H1 (cell line): ENCODE measurements at regions not wholly inside any gene's neighbourhood (a gene's known extent, or its start where the extent isn't known, plus 50 kb on each side); places are given as distances from the start of the nearest gene placed in this dataset.

Experiments used
- CTCF ChIA-PET: fragments of 300-600 bp; sonication (Branson Sonifier 250); formaldehyde crosslinking; loops from one replicate; lab custom pipeline; 2021; ENCODE audit not compliant: partially characterized antibody; lab: Charles Lee
- POLR2A ChIA-PET: fragments of 300-600 bp; sonication (Branson Sonifier 250); formaldehyde crosslinking; loops from one replicate; lab custom pipeline; 2021; ENCODE audit warnings: inconsistent platforms; ENCODE audit not compliant: partially characterized antibody; lab: Charles Lee
- DNase-seq, 2 experiments: peaks; one replicate each; pipeline versions ENCODE4 v3.0.0 to v3.0.0-alpha.2; 2010 to 2022; ENCODE audit warnings: low spot score in 2 of 2, low read depth in 1 of 2, mixed read lengths in 1 of 2
- FAIRE-seq: peaks from 2 replicates; lab custom pipeline; 2011; peaks lifted over from hg19 to GRCh38; lab: Jason Lieb, UNC
- H2AFZ ChIP-seq: 2 replicates; pipeline ENCODE4 v1.8.1; 2012; ENCODE audit warnings: low read length, inconsistent platforms
- H2AK5ac ChIP-seq: 2 replicates; pipeline ENCODE4 v1.6.1; 2013; ENCODE audit warnings: low read depth, low read length
- H2BK120ac ChIP-seq: replicated peaks from 2 replicates; pipeline ENCODE3; 2013; ENCODE audit warnings: low read depth, low read length, inconsistent platforms
- H2BK12ac ChIP-seq: 2 replicates; pipeline ENCODE4 v1.6.1; 2013; ENCODE audit warnings: low read depth, low read length
- H2BK15ac ChIP-seq: 2 replicates; pipeline ENCODE4 v1.6.1; 2013; ENCODE audit warnings: low read length
- H2BK20ac ChIP-seq: 2 replicates; pipeline ENCODE4 v1.6.1; 2013; ENCODE audit warnings: low read length
- H2BK5ac ChIP-seq: 2 replicates; pipeline ENCODE4 v1.6.1; 2013; ENCODE audit warnings: low read depth, low read length
- H3K14ac ChIP-seq: 2 replicates; pipeline ENCODE4 v1.6.1; 2013; ENCODE audit warnings: inconsistent platforms; ENCODE audit not compliant: insufficient read length
- H3K18ac ChIP-seq: 2 replicates; pipeline ENCODE4 v1.6.1; 2013; ENCODE audit warnings: low read length; ENCODE audit errors: extremely low read depth
- H3K23ac ChIP-seq: 2 replicates; pipeline ENCODE4 v1.6.1; 2013; ENCODE audit warnings: inconsistent platforms; ENCODE audit not compliant: insufficient read length
- H3K23me2 ChIP-seq: 2 replicates; pipeline ENCODE4 v1.6.1; 2013; ENCODE audit warnings: low read depth, low read length
- H3K27ac ChIP-seq: 2 replicates; pipeline ENCODE4 v1.6.1; 2011; ENCODE audit warnings: low read depth, low read length, inconsistent platforms
- H3K27me3 ChIP-seq, 4 experiments: replicated peaks in 1 of 4; 1 replicate in 1 of 4; 2 replicates in 3 of 4; pipeline versions ENCODE4 v1.6.1 to v1.8.1; 2011 to 2013; ENCODE audit warnings: low read length in 3 of 4, mild to moderate bottlenecking in 3 of 4, inconsistent platforms in 2 of 4, mixed read lengths in 2 of 4, moderate library complexity in 1 of 4; ENCODE audit not compliant: control insufficient read depth in 3 of 4, insufficient read depth in 3 of 4; ENCODE audit errors: extremely low read depth in 1 of 4
- H3K36me3 ChIP-seq, 4 experiments: 2 replicates each; pipeline versions ENCODE4 v1.6.1 to v1.8.1; 2011 to 2013; ENCODE audit warnings: mild to moderate bottlenecking in 4 of 4, low read length in 3 of 4, moderate library complexity in 2 of 4, control low read depth in 1 of 4, inconsistent platforms in 1 of 4; ENCODE audit not compliant: insufficient read depth in 4 of 4, control insufficient read depth in 2 of 4
- H3K4ac ChIP-seq: replicated peaks from 2 replicates; pipeline ENCODE3; 2013; ENCODE audit warnings: low read length, low read depth, mixed read lengths, inconsistent platforms; ENCODE audit not compliant: insufficient read length
- H3K4me1 ChIP-seq, 4 experiments: replicated peaks in 1 of 4; 1 replicate in 1 of 4; 2 replicates in 3 of 4; pipeline versions ENCODE4 v1.6.1 to v1.8.1; 2011 to 2013; ENCODE audit warnings: low read length in 3 of 4, inconsistent platforms in 2 of 4, mixed read lengths in 1 of 4; ENCODE audit not compliant: insufficient read depth in 4 of 4, control insufficient read depth in 3 of 4
- H3K4me2 ChIP-seq, 2 experiments: 2 replicates each; pipeline versions ENCODE4 v1.6.1 to v1.8.1; 2011 to 2013; ENCODE audit warnings: low read depth in 2 of 2, low read length in 2 of 2, control low read depth in 1 of 2, inconsistent platforms in 1 of 2, mild to moderate bottlenecking in 1 of 2; ENCODE audit not compliant: insufficient read depth in 1 of 2
- H3K4me3 ChIP-seq, 4 experiments: fragments of 200-600, 300-600 bp in 1 of 4; sonication (generic), shearing (Covaris generic), sonication (Bioruptor Twin) in 1 of 4; 2 replicates each; pipeline versions ENCODE4 v1.5.1 to v1.8.1; 2011 to 2016; ENCODE audit warnings: low read length in 4 of 4, low read depth in 3 of 4, control low read depth in 2 of 4, inconsistent platforms in 2 of 4, mild to moderate bottlenecking in 2 of 4, mixed read lengths in 1 of 4, moderate library complexity in 1 of 4; ENCODE audit not compliant: insufficient read depth in 2 of 4; ENCODE audit errors: extremely low read depth in 1 of 4
- H3K56ac ChIP-seq: replicated peaks from 2 replicates; pipeline ENCODE3; 2013; ENCODE audit warnings: low read depth, mild to moderate bottlenecking, mixed read lengths, low read length, inconsistent platforms; ENCODE audit not compliant: insufficient read length
- H3K79me1 ChIP-seq: 2 replicates; pipeline ENCODE4 v1.6.1; 2013; ENCODE audit warnings: low read depth, low read length, control low read depth
- H3K79me2 ChIP-seq, 2 experiments: 2 replicates each; pipeline versions ENCODE4 v1.6.1 to v1.8.1; 2012 to 2013; ENCODE audit warnings: low read length in 2 of 2, mild to moderate bottlenecking in 2 of 2, inconsistent platforms in 1 of 2; ENCODE audit not compliant: insufficient read depth in 2 of 2, control insufficient read depth in 1 of 2
- H3K9ac ChIP-seq, 4 experiments: replicated peaks in 1 of 4; 1 replicate in 1 of 4; 2 replicates in 3 of 4; pipeline versions ENCODE4 v1.6.1 to v1.8.1; 2011 to 2013; ENCODE audit warnings: low read depth in 3 of 4, low read length in 3 of 4, control low read depth in 2 of 4, mild to moderate bottlenecking in 2 of 4, moderate library complexity in 2 of 4, inconsistent platforms in 1 of 4; ENCODE audit errors: extremely low read depth in 1 of 4
- H3K9me3 ChIP-seq, 2 experiments: 2 replicates each; pipeline versions ENCODE4 v1.6.1 to v1.8.1; 2012 to 2013; ENCODE audit warnings: mild to moderate bottlenecking in 2 of 2, moderate library complexity in 2 of 2, control low read depth in 1 of 2, inconsistent platforms in 1 of 2, low read depth in 1 of 2, low read length in 1 of 2, mixed read lengths in 1 of 2; ENCODE audit not compliant: insufficient read depth in 2 of 2
- H4K20me1 ChIP-seq, 2 experiments: replicated peaks in 1 of 2; 2 replicates each; pipeline versions ENCODE3 to v1.8.1; 2011 to 2013; ENCODE audit warnings: inconsistent platforms in 2 of 2, low read length in 2 of 2, mild to moderate bottlenecking in 1 of 2; ENCODE audit not compliant: insufficient read depth in 2 of 2, control insufficient read depth in 1 of 2
- H4K5ac ChIP-seq: 2 replicates; pipeline ENCODE4 v1.6.1; 2013; ENCODE audit warnings: low read length, low read depth, mixed read lengths, inconsistent platforms; ENCODE audit not compliant: insufficient read length
- H4K8ac ChIP-seq: 2 replicates; pipeline ENCODE4 v1.8.0; 2013; ENCODE audit warnings: mild to moderate bottlenecking, moderate library complexity, low read length, inconsistent platforms; ENCODE audit not compliant: insufficient read depth; ENCODE audit errors: extremely low read depth
- H4K91ac ChIP-seq: replicated peaks from 2 replicates; pipeline ENCODE3; 2013; ENCODE audit warnings: low read length, mixed read lengths, inconsistent platforms; ENCODE audit not compliant: insufficient read length
- BACH1 ChIP-seq: IDR thresholded peaks from 2 replicates; pipeline ENCODE4 v1.6.1; 2012; ENCODE audit warnings: low read length, improper control_type of control experiment
- WGBS, 2 experiments: shearing (Covaris generic) in 1 of 2; methylation state at CpG; one replicate each; pipeline versions ENCODE4 v1.1.6 to v1.1.7; 2013 to 2015; ENCODE audit warnings: low lambda C conversion rate in 2 of 2, mixed read lengths in 2 of 2, inconsistent platforms in 1 of 2, low coverage in 1 of 2, missing lambda C conversion rate in 1 of 2; ENCODE audit not compliant: insufficient replicate concordance in 2 of 2, insufficient coverage in 1 of 2, insufficient read length in 1 of 2; ENCODE audit errors: extremely low coverage in 1 of 2, missing lambda C conversion rate in 1 of 2; 5-methylcytosine and 5-hydroxymethylcytosine counted together

- H3K4ac ChIP-seq, result no peak overlapping the region
- H3K27ac ChIP-seq, result no peak overlapping the region
- no peak overlapping the region for H3K9ac ChIP-seq
- no peaks in the 10 kb centered on the region for H3K36me3 ChIP-seq
- H3K18ac ChIP-seq, result no peak overlapping the region
- H3K4me1 ChIP-seq, result peaks cover 0 to 3% (median 0%) of the 10 kb centered on the region in 4 experiments; a peak in 2 of 7 replicates
- no peak overlapping the region for H2BK120ac ChIP-seq
- no peak overlapping the region for H2BK12ac ChIP-seq
- FAIRE-seq (no peak), DNase-seq (no peak)
- no peak overlapping the region for H3K23ac ChIP-seq
- no peak overlapping the region for H3K4me3 ChIP-seq
- no peak overlapping the region for H2BK15ac ChIP-seq
- H3K79me2 ChIP-seq, result no peaks in the 10 kb centered on the region
- no peak overlapping the region for H2BK5ac ChIP-seq
- no peak overlapping the region for H3K4me2 ChIP-seq
- no peaks in the 10 kb centered on the region for H3K9me3 ChIP-seq
- H3K27me3 ChIP-seq, result no peaks in the 10 kb centered on the region
- no peak overlapping the region for H4K5ac ChIP-seq
- H4K20me1 ChIP-seq, result no peaks in the 10 kb centered on the region
- no peak overlapping the region for H2AFZ ChIP-seq
- POLR2A ChIA-PET, result no interaction called here
- no peak overlapping the region for H4K8ac ChIP-seq
- H3K23me2 ChIP-seq, result no peaks in the 10 kb centered on the region; the same call in 1 of the 2 replicates
- H3K79me1 ChIP-seq, result no peaks in the 10 kb centered on the region
- H3K14ac ChIP-seq, result no peak overlapping the region
- CTCF ChIA-PET, result no interaction called here
- H3K56ac ChIP-seq, result no peak overlapping the region
- H2AK5ac ChIP-seq, result no peak overlapping the region
- H4K91ac ChIP-seq, result no peak overlapping the region
- no peak overlapping the region for H2BK20ac ChIP-seq
- WGBS, 2 experiments, result 90% methylated on average over 5 of the region's 5 CpGs; no CpG with 5 or more reads in 1 of the 2 experiments
- no peak for TF ChIP-seq BACH1
Observed at GRCh38 chr13:21289475-21289874, 113.0 kb downstream of the MRPL57 start.
